Breast epithelium (tissue), 3 donors: ENCODE measurements at regions not wholly inside any gene's neighbourhood (a gene's known extent, or its start where the extent isn't known, plus 50 kb on each side); places are given as distances from the start of the nearest gene placed in this dataset.

ENCODE experiments used
- POLR2A ChIP-seq: fragments of 450-650 bp; IDR thresholded peaks from one replicate; pipeline ENCODE4 v1.6.1; 2016; ENCODE audit warnings: antibody characterized with exemption, mild to moderate bottlenecking, moderate library complexity
- POLR2AphosphoS5 ChIP-seq, 3 donors: sonication (generic); formaldehyde crosslinking; IDR thresholded peaks; one replicate each; pipeline ENCODE4 v1.6.1; 2017; ENCODE audit warnings: antibody characterized with exemption in 3 of 3
- TF ChIP-seq, protein P1 (sequence below), 3 donors: fragments of 450-650 bp; IDR thresholded peaks; one replicate each; pipeline ENCODE4 v1.5.1; 2016 to 2017; ENCODE audit warnings: antibody characterized with exemption in 3 of 3, mild to moderate bottlenecking in 3 of 3, moderate library complexity in 3 of 3

DNA sequence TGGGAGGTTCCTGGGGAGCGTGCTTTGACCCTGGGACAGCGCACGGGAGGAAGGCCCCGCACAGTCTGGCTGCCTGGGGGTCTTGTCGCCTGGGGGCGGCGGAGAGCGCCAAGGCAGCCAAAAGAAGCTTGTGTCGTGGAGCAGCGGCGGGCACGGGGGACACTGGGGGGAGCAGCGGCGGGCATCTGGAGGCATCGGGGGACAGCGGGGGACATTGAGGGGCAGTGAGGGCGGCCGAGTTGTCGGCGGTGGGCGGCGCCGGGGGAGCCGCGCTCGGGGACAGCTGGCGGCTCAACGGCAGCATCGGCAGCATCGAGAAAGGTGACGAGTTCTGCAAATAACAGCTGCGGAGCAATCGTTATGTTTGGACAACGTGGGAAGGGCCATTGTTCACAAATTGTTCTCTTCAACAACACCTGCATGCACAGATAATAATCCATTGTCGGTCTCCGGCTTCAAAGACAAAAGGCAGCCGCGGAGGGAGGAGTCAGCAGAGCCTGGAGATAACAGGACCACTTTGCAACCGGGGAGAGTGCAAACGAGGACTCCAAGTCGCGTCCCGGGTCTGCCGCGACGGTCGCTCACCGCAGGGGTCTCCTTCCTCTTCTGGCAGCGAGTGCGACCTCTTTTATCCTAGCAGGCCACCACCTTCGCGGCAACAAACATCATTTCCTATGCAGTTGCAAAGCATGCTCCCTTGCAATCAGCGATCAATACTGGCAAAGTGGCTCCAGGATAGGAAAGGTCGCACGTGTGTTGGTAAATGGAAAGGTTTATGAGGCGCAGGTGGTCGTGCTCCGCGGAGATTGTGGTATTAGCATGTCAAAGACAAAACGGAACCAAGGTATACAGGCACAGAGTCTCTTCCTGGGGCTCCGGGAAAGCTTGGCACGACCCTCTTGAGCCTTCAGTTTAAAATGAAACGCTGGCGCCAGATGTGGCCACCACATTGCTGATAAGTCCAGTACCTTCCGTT is 132.3 kb upstream of the DLX2 start:
- TF ChIP-seq POLR2AphosphoS5 (IDR thresholded peaks at IDR 0.05): no peak
- TF ChIP-seq, protein P1, sequence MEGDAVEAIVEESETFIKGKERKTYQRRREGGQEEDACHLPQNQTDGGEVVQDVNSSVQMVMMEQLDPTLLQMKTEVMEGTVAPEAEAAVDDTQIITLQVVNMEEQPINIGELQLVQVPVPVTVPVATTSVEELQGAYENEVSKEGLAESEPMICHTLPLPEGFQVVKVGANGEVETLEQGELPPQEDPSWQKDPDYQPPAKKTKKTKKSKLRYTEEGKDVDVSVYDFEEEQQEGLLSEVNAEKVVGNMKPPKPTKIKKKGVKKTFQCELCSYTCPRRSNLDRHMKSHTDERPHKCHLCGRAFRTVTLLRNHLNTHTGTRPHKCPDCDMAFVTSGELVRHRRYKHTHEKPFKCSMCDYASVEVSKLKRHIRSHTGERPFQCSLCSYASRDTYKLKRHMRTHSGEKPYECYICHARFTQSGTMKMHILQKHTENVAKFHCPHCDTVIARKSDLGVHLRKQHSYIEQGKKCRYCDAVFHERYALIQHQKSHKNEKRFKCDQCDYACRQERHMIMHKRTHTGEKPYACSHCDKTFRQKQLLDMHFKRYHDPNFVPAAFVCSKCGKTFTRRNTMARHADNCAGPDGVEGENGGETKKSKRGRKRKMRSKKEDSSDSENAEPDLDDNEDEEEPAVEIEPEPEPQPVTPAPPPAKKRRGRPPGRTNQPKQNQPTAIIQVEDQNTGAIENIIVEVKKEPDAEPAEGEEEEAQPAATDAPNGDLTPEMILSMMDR (IDR thresholded peaks at IDR 0.05): no peak
- TF ChIP-seq POLR2A: no peak
